ENCODE measurements at regions not wholly inside any gene's neighbourhood (a gene's known extent, or its start where the extent isn't known, plus 50 kb on each side); places are given as distances from the start of the nearest gene placed in this dataset.

GRCh38 chr13:40469581-40470310, 196.7 kb downstream of the FOXO1 start:
- TF ChIP-seq CTCF (IDR thresholded peaks at IDR 0.05) = no peak
- no peak for TF ChIP-seq POLR2A (IDR thresholded peaks at IDR 0.05)

Data from Peyer's patch (tissue), 4 donors.